CMK (cell line): ENCODE measurements at regions not wholly inside any gene's neighbourhood (a gene's known extent, or its start where the extent isn't known, plus 50 kb on each side); places are given as distances from the start of the nearest gene placed in this dataset.
"Not testable (repeated sequence)": the region's sequence is repeated elsewhere in the genome, so short reads cannot be mapped to it uniquely, and the experiment has no call there.

Source experiments
- DNase-seq: peaks from one replicate; pipeline ENCODE4 v3.0.0-alpha.2; 2010; ENCODE audit warnings: low read depth

- DNase-seq: no peak
These were observed 50.1 kb upstream of the ZNF608 start for GRCh38 chr5:124796495-124796894.

- no peak for DNase-seq
These were observed 51.2 kb upstream of the ZNF608 start for GRCh38 chr5:124797665-124798087.

GRCh38 chr5:124798890-124799289 lies 52.5 kb upstream of the ZNF608 start:
- DNase-seq: no peak

- DNase-seq: no peak
These were observed 55.1 kb upstream of the ZNF608 start for GRCh38 chr5:124801551-124801950.

- no peak for DNase-seq
These were observed 57.3 kb upstream of the ZNF608 start for GRCh38 chr5:124803617-124804323.

- no peak for DNase-seq
These were observed 59.6 kb upstream of the ZNF608 start for GRCh38 chr5:124806026-124806372.

- DNase-seq: no peak
These were observed 60.1 kb upstream of the ZNF608 start for GRCh38 chr5:124806373-124807077.

- no peak for DNase-seq
These were observed 62.4 kb upstream of the ZNF608 start for GRCh38 chr5:124808842-124809268.

GRCh38 chr5:124810396-124811006 lies 64.1 kb upstream of the ZNF608 start:
- DNase-seq: no peak

- DNase-seq: no peak
These were observed 66.4 kb upstream of the ZNF608 start for GRCh38 chr5:124812771-124813358.

- no peak for DNase-seq
These were observed 69.9 kb upstream of the ZNF608 start for GRCh38 chr5:124816381-124816780.

GRCh38 chr5:124819201-124819600 lies 72.8 kb upstream of the ZNF608 start:
- DNase-seq: no peak

GRCh38 chr5:124822647-124823046 lies 76.2 kb upstream of the ZNF608 start:
- no peak for DNase-seq

GRCh38 chr5:124823380-124823779 lies 76.9 kb upstream of the ZNF608 start:
- no peak for DNase-seq

- no peak for DNase-seq
These were observed 78.3 kb upstream of the ZNF608 start for GRCh38 chr5:124824637-124825158.

GRCh38 chr5:124825250-124825982 lies 79.0 kb upstream of the ZNF608 start:
- DNase-seq: no peak

GRCh38 chr5:124825983-124826337 lies 79.5 kb upstream of the ZNF608 start:
- no peak for DNase-seq

GRCh38 chr5:124828731-124829234 lies 82.3 kb upstream of the ZNF608 start:
- DNase-seq: no peak

- DNase-seq: no peak
These were observed 85.3 kb upstream of the ZNF608 start for GRCh38 chr5:124831687-124832240.

- no peak for DNase-seq
These were observed 86.1 kb upstream of the ZNF608 start for GRCh38 chr5:124832510-124832909.

- DNase-seq: not testable (repeated sequence)
These were observed 89.9 kb upstream of the ZNF608 start for GRCh38 chr5:124836314-124836713.
